Upper lobe of left lung (tissue), 4 donors: ENCODE measurements at regions not wholly inside any gene's neighbourhood (a gene's known extent, or its start where the extent isn't known, plus 50 kb on each side); places are given as distances from the start of the nearest gene placed in this dataset.

ENCODE experiments used
- CTCF ChIP-seq, 6 experiments: fragments of 450-650 bp in 4 of 6; fragments of 200-600 bp in 2 of 6; sonication (generic) in 2 of 6; IDR thresholded peaks; one replicate each; pipeline ENCODE4 v1.5.1; 2016 to 2019; ENCODE audit warnings: antibody characterized with exemption in 6 of 6
- POLR2A ChIP-seq, 4 donors: fragments of 450-650 bp; IDR thresholded peaks; one replicate each; pipeline ENCODE4 v1.5.1; 2016 to 2017; ENCODE audit warnings: antibody characterized with exemption in 4 of 4, mild to moderate bottlenecking in 2 of 4
- POLR2AphosphoS5 ChIP-seq, 2 donors: sonication (generic); formaldehyde crosslinking; IDR thresholded peaks; one replicate each; pipeline ENCODE4 v1.5.1; 2017; ENCODE audit warnings: antibody characterized with exemption in 2 of 2

- TF ChIP-seq POLR2A (IDR thresholded peaks at IDR 0.05) (no peak), CTCF (IDR thresholded peaks at IDR 0.05) (no peak), POLR2AphosphoS5 (IDR thresholded peaks at IDR 0.05) (no peak)
Observed at GRCh38 chr5:136836093-136836492, 470.7 kb upstream of the TRPC7 start.
